ENCODE measurements at regions not wholly inside any gene's neighbourhood (a gene's known extent, or its start where the extent isn't known, plus 50 kb on each side); places are given as distances from the start of the nearest gene placed in this dataset.

DNA sequence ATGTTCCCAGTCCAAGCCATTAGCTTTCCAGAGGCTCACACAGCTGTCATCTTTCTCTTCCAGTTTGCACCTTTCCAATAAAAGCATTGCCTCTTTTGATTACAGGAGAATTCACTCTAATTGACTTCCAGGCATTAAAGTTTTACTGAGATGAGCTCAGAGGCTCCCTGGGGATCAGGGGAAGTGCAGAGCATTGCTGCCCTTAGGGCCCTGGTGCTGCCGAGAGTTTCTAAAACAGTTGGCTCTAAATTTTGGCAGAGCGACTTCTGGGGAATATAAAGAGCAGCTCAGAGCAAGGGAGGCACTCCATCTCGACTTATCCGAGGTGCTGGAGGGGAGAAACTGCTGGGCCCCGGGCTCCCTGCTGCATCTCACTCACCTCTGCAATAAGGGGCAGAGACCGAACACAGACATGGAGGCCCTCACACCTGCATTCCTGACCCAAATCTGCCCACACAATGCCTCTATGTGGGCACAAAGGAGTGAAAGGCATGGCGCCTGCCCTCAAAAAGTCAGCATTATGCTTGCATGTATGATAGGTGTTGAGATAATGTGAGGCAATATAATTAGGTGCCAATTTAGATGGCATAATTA, 61.7 kb downstream of the SCN11A start:
- intact Hi-C loops (cut with DNase I, micrococcal nuclease), result no loop called here
- no peaks in the 10 kb centered on the region for H3K9me3 Mint-ChIP-seq
- H3K27ac ChIP-seq (ENCODE audit: low read depth in 1 of 2, low read length in 2 of 2), result no peak overlapping the region

DNA sequence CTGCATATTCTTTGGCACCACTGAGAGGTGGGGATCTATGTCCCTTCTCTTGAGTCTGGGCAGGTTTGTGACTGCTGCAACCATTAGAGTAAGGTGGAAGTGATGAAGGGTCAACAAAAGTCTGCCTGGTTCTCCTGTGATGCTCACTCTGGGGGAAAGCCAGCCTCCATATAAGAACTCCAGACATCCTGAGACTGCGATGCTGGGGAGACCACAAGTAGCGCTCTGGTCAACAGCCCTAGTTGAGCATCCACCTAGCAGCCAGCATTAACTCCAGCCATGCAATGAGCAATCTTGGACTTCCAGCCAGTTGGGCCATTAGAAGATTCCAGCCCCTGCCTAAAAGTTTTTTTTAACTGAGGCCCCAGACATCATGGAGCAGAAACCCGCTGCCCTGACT, 62.8 kb downstream of the SCN11A start:
- Histone ChIP-seq H3K4me1 (ENCODE audit: insufficient read depth, low read length) (no peaks in the 10 kb centered on the region), H3K27ac (ENCODE audit: low read depth in 1 of 2, low read length in 2 of 2) (no peak overlapping the region), H3K9me3 (ENCODE audit: control insufficient read depth in 1 of 2, insufficient read depth in 1 of 2, low read length in 2 of 2) (no peaks in the 10 kb centered on the region), H3K36me3 (ENCODE audit: insufficient read depth, low read length) (no peaks in the 10 kb centered on the region), H3K4me3 (ENCODE audit: low read length) (no peak overlapping the region), H3K27me3 (ENCODE audit: control insufficient read depth in 1 of 2, insufficient read depth in 2 of 2, low read length in 2 of 2) (peaks cover 0 to 12% of the 10 kb centered on the region in 2 experiments)
- no peak overlapping the region for H3K27ac Mint-ChIP-seq
- ATAC-seq (ENCODE audit: poor library complexity), result no peak
- ChIA-PET CTCF (no interaction called here), POLR2A (no interaction called here)
- intact Hi-C loops (cut with DNase I, micrococcal nuclease), result no loop called here
- no peaks in the 10 kb centered on the region for H3K4me1 Mint-ChIP-seq (ENCODE audit: low read depth)
- H3K36me3 Mint-ChIP-seq (ENCODE audit: low read depth), result no peaks in the 10 kb centered on the region
- TF ChIP-seq, protein P1, sequence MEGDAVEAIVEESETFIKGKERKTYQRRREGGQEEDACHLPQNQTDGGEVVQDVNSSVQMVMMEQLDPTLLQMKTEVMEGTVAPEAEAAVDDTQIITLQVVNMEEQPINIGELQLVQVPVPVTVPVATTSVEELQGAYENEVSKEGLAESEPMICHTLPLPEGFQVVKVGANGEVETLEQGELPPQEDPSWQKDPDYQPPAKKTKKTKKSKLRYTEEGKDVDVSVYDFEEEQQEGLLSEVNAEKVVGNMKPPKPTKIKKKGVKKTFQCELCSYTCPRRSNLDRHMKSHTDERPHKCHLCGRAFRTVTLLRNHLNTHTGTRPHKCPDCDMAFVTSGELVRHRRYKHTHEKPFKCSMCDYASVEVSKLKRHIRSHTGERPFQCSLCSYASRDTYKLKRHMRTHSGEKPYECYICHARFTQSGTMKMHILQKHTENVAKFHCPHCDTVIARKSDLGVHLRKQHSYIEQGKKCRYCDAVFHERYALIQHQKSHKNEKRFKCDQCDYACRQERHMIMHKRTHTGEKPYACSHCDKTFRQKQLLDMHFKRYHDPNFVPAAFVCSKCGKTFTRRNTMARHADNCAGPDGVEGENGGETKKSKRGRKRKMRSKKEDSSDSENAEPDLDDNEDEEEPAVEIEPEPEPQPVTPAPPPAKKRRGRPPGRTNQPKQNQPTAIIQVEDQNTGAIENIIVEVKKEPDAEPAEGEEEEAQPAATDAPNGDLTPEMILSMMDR (IDR thresholded peaks at IDR 0.05), result no peak
- H3K27me3 Mint-ChIP-seq, result peaks cover 22% of the 10 kb centered on the region
- no peaks in the 10 kb centered on the region for H3K9me3 Mint-ChIP-seq
- H3K4me3 Mint-ChIP-seq, result no peak overlapping the region
- no peak for DNase-seq

More for the DNA sequence above, 61.7 kb downstream of the SCN11A start:
- H3K4me1 Mint-ChIP-seq (ENCODE audit: low read depth), result no peaks in the 10 kb centered on the region
- H3K27me3 ChIP-seq (ENCODE audit: control insufficient read depth in 1 of 2, insufficient read depth in 2 of 2, low read length in 2 of 2), result peaks cover 0 to 12% of the 10 kb centered on the region in 2 experiments
- H3K27me3 Mint-ChIP-seq, result peaks cover 27% of the 10 kb centered on the region
- no peaks in the 10 kb centered on the region for H3K36me3 Mint-ChIP-seq (ENCODE audit: low read depth)
- ChIA-PET POLR2A (no interaction called here), CTCF (interaction anchor here (0.6 kb wide), 1 partner anchor 186 kb away, joined by 3 read pairs; no protein-coding TSS in a partner anchor)
- H3K36me3 ChIP-seq (ENCODE audit: insufficient read depth, low read length), result no peaks in the 10 kb centered on the region
- no peak overlapping the region for H3K4me3 ChIP-seq (ENCODE audit: low read length)
- TF ChIP-seq, protein P1 (IDR thresholded peaks at IDR 0.05), result no peak
- no peak overlapping the region for H3K27ac Mint-ChIP-seq
- ATAC-seq (ENCODE audit: poor library complexity), result no peak
- DNase-seq, result no peak
- no peaks in the 10 kb centered on the region for H3K4me1 ChIP-seq (ENCODE audit: insufficient read depth, low read length)
- H3K4me3 Mint-ChIP-seq, result no peak overlapping the region
- H3K9me3 ChIP-seq (ENCODE audit: control insufficient read depth in 1 of 2, insufficient read depth in 1 of 2, low read length in 2 of 2), result no peaks in the 10 kb centered on the region

DNA sequence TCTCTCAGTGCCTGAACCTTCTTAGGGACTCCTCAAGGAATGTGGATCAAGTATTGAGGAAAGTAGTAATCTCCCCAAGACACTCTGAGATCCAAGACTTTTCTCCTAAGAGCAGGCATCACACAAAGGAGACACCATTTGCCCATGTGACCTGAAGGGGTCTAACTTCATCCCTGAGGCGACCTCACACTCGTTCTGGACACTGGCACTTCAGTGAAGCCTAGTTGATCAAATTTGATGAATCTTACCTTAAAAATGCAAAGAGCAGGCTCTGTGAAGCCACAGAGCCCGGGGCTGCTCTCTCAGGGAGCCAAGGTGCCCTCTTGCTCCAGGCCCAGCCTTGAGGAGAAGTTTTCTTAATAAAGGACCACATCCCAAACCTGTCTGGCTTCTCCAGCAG, 64.3 kb downstream of the SCN11A start:
- no peak for DNase-seq
- no peak for ATAC-seq (ENCODE audit: poor library complexity)
- H3K9me3 ChIP-seq (ENCODE audit: control insufficient read depth in 1 of 2, insufficient read depth in 1 of 2, low read length in 2 of 2), result no peaks in the 10 kb centered on the region
- TF ChIP-seq, protein P1 (IDR thresholded peaks at IDR 0.05), result no peak
- no peaks in the 10 kb centered on the region for H3K36me3 ChIP-seq (ENCODE audit: insufficient read depth, low read length)
- peaks cover 0 to 10% of the 10 kb centered on the region in 2 experiments for H3K27me3 ChIP-seq (ENCODE audit: control insufficient read depth in 1 of 2, insufficient read depth in 2 of 2, low read length in 2 of 2)
- intact Hi-C loops (cut with DNase I, micrococcal nuclease), result no loop called here
- no peak overlapping the region for H3K4me3 ChIP-seq (ENCODE audit: low read length)
- H3K36me3 Mint-ChIP-seq (ENCODE audit: low read depth), result no peaks in the 10 kb centered on the region
- no peaks in the 10 kb centered on the region for H3K4me1 Mint-ChIP-seq (ENCODE audit: low read depth)
- H3K4me3 Mint-ChIP-seq, result no peak overlapping the region
- peaks cover 11% of the 10 kb centered on the region for H3K27me3 Mint-ChIP-seq
- H3K27ac Mint-ChIP-seq, result no peak overlapping the region
- no peak overlapping the region for H3K27ac ChIP-seq (ENCODE audit: low read depth in 1 of 2, low read length in 2 of 2)
- ChIA-PET POLR2A (no interaction called here), CTCF (no interaction called here)
- no peaks in the 10 kb centered on the region for H3K4me1 ChIP-seq (ENCODE audit: insufficient read depth, low read length)
- H3K9me3 Mint-ChIP-seq, result no peaks in the 10 kb centered on the region
